Muscle of back (tissue), 3 donors: ENCODE measurements at regions not wholly inside any gene's neighbourhood (a gene's known extent, or its start where the extent isn't known, plus 50 kb on each side); places are given as distances from the start of the nearest gene placed in this dataset.

Experiments used
- DNase-seq, 3 donors: peaks; one replicate each; pipeline versions ENCODE4 v3.0.0 to v3.0.0-alpha.2; 2013

GRCh38 chr1:5713101-5714010, 278.9 kb downstream of the NPHP4 start:
- no peak for DNase-seq

- no peak for DNase-seq
These were observed 280.1 kb downstream of the NPHP4 start for GRCh38 chr1:5711956-5712645.

- no peak for DNase-seq
These were observed 281.1 kb downstream of the NPHP4 start for GRCh38 chr1:5711079-5711478.

DNA sequence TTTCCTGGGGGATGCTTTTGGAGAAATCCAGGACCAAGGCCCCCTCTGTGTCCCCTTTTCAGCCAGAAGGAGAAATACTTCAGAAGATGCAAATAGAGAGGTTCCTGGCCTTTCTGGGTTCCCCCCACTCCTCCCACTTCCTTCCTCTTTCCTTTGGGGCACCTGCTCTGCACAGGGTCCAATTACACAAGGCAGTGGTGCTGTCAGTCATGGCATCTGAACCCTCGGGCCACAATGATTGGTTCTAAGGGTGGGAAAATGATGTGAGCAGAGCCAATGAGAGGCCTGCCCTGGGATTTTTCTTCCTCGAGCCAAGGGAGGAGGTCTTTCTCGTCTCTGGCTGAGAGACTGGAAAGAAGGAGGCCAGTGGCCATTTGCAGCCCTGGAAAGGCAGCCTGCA, 282.2 kb downstream of the NPHP4 start:
- no peak for DNase-seq

DNA sequence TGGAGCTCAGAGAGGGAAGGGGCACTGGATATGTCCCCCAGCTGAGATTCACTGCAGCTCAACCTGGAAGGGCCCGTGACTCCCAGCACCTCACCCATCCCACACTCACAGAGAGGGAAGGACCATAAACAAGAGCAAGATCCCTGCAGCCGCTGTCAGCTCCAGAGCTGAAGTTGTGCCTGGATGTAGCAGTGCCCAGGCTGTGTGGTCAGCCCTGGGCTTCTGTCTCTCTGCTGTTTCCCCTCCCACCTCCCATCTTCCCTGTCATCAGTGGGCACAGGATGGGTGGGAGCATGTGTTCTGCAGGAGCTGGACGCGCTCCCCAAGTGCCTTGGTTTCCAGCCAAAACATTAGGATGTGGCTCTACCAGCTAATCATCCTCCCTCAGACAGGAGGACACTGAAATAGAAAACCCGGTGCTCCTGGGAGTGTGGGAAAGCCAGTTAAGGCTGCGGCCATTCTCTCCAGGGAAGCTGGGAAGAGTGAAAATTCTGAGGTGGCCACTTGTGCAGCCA, 282.7 kb downstream of the NPHP4 start:
- DNase-seq, result no peak

DNA sequence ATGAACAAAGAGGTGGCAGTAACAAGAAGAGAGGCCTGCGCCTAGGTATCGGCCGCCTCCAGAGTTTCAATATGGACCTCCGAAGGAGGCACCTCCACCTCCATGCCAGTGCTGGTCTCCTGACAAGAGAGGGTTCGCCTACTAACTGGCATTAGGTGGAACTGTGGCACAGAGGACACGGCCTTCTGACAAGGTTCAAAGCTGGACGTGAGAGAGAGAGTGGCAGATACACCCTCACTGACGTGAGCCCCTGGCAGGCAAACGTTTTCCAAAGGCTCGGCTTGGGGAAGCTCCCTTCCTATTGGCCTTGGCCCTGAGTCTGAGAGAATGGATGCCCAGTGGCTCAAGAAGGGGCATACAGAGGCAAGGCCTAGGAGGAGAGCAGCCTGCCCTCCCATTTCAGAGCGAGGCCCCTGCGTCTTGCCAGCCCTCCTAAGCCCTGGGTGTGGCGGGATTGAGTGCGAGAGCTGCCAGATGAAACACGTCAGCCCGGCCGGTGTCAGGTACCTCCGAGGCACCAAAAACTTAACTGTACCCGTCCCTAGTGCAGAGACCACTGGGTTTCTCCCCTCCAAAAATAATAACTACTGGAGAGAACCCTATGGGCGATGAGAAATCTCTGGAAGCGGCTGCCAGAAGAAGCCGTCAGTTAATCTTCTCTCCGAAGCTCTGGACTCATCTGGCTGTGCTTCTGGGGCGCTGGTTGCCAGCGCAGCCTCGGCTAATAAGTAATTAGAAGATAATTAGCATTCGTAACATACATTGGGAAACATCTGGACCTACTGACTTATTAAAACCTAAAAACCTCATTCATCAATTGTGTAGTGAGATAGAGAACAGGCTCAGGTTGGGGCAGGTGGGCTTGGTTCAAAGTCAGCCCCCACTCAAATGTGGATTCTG, 283.6 kb downstream of the NPHP4 start:
- DNase-seq, result no peak

DNA sequence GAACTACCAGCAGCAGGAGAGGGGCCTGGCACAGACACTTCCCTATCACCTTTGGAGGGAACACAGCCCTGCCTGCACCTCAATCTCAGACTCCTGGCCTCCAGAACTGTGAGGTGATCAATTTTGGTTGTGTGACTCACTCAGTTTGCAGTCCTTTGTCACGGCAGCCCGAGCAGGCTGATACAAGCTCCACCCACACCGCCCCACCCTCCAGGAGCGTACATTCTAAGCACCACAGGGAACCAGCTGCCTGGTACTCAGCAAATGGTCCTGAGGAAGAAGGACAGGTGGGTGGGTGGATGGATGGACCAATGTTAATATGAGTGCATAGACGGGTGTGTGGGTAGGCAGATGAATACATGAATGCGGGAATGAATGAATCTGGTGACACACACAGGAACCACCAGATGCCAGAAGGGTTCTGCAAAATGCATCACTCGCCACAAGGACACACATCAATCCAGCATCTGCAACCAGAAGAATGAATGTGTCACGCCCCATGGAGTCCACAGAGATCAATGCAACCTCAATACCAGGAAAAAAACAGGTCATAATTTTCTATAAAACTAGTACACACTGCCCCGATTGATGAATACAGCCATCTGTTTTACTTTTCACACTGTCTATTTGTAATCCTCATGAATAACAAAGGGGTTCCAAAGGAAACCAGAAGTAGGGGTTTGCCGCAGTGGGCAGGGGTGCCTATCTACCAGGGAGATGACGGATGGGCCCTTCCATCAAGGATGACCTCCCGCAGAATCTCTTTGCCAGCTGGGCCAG, 284.5 kb downstream of the NPHP4 start:
- DNase-seq, result no peak

- no peak for DNase-seq
These were observed 286.0 kb downstream of the NPHP4 start for GRCh38 chr1:5706239-5706638.

- no peak for DNase-seq
These were observed 286.5 kb downstream of the NPHP4 start for GRCh38 chr1:5705751-5706150.

- no peak for DNase-seq
These were observed 287.4 kb downstream of the NPHP4 start for GRCh38 chr1:5704561-5705514.

GRCh38 chr1:5701642-5702041, 290.6 kb downstream of the NPHP4 start:
- DNase-seq, result no peak

- no peak for DNase-seq
These were observed 298.7 kb downstream of the NPHP4 start for GRCh38 chr1:5693568-5693967.

DNA sequence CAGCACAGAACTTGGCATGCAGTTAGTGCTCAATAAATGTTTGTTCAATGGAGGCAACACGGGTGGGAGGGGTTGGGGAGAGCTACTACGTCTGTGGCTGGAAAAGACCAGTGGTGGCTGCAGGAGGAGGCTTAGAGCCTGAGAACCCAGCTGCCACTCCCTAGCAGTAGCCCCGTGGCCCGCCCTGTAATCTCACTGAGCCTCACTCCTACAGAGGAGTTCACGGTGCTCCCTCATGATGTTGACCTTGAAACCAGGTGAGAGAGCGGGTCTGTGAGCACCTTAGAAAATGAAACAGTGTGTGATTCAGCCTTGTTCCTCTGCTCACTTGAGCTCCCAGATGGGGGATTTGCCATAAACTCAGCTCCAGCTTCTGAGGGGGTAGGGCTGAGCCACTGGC, 299.6 kb downstream of the NPHP4 start:
- no peak for DNase-seq

DNA sequence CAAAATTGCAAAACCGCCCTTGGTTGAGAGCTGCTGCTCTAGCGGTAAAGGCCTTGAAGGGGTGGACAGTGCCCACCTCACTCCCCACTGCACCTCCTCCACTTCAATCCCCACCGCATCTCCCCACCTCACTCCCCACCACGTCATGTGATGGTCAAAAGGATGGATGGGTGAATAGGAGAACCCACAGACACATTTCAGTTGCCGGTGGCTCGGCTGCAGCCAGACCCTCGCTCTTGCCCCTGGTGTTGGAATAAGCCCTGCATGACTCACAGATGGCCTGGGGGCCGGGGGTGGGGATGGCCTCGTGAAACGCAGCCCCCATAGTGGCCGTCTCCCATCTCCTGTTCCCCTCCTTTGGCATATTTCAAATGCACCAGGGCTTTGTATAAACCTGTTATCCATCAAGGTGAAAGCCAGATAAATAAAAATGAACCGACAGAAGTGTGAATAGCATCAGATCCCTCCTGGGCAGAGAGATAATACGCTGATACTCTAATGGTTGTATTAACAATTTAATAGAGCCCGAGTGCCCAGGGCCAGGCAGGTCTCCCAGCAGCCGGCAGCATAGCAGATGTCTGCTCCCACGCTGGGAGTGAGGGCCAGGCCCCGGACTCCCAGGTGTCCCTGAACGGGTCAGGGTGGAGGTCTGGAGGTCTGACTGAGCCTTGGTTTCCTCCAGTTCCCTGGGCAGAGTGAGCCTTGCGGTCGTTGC, 300.3 kb downstream of the NPHP4 start:
- DNase-seq, result no peak

DNA sequence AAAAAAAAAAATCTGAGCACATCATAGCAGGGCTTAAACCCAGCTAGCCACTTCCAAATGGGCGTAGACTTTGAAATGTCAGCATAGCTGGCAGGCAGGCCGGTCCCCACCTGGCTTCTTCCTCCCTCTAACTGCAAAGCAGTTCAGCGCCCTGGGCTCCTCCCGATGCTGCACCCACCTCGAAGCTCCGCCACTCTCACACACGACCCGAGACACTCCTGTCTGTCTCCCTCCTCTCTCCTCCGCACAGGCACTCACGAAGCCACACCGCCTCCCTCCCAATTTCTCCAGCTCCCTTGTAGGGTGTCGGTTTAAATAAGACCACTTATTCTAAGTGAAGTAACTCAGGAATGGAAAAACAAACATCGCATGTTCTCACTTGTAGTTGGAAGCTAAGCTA, 301.3 kb downstream of the NPHP4 start:
- no peak for DNase-seq

- DNase-seq, result no peak
These were observed 301.9 kb downstream of the NPHP4 start for GRCh38 chr1:5690291-5690690.

DNA sequence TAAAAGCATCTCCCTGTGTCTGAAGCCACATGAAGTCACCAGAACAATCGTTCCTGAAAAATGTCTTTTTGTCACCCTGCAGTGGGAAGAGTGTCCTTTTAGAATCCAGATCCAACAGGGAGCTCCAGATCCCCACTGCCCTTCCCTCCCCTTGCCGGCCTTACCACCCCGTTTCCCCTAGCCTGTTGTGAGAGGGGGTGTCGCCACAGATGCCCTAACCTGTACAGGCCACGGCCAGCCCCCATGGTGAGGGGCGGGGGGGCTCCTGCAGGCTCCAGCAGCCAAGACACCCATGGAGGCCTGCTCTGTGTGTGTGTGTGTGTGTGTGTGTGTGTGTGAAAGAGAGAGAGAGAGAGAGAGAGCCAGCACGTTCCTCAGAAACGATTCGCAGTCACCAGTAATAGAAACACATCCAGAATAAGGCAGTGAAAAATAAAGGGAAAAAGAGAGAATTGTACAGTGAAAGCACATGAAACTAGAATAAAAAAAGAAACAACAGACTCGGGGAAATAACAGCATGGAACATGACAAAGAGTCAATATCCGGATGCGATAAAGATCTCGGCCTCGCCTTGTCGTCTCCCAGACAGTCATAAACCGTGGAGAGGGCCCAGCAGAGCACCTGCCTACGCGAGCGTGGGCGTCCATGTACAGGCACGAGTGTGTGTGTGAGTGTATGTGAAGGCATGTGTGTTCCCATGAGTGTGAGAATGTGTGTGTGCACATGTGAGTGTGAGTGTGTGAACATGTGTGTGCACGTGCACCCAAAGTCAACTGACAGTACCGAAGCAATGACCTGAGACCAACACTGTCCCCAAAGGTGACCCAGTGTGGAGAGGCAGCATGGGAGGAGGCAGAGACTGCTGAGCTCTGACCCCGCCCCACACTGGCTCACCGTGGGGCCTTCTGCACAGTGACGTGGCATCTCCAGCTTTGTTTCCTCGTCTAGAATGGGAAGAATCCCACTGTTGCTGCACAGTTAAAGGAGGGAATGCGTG, 303.8 kb downstream of the NPHP4 start:
- no peak for DNase-seq
